Smooth muscle cell (in vitro differentiated cells): ENCODE measurements at regions not wholly inside any gene's neighbourhood (a gene's known extent, or its start where the extent isn't known, plus 50 kb on each side); places are given as distances from the start of the nearest gene placed in this dataset.

Source experiments
- DNase-seq: peaks from one replicate; lab custom pipeline; 2025; ENCODE audit not compliant: unreplicated experiment; lab: John Stamatoyannopoulos, UW
- H2AFZ ChIP-seq: fragments of 200-600 bp; sonication (generic); 2 replicates; pipeline ENCODE4 v1.6.0; 2016; ENCODE audit warnings: antibody characterized with exemption, low read depth, mild to moderate bottlenecking
- H3F3A ChIP-seq: fragments of 200-600 bp; sonication (generic); 2 replicates; pipeline ENCODE4 v1.6.0; 2017; ENCODE audit warnings: antibody characterized with exemption, low read depth
- H3K27ac ChIP-seq: fragments of 200-600 bp; sonication (generic); 2 replicates; pipeline ENCODE4 v1.5.1; 2016; ENCODE audit warnings: low read depth, mild to moderate bottlenecking
- H3K27me3 ChIP-seq: fragments of 200-600 bp; sonication (generic); 2 replicates; pipeline ENCODE4 v1.6.1; 2016; ENCODE audit warnings: low read depth, mild to moderate bottlenecking
- H3K36me3 ChIP-seq: fragments of 200-600 bp; sonication (generic); 2 replicates; pipeline ENCODE4 v1.5.1; 2016; ENCODE audit warnings: low read depth
- H3K4me1 ChIP-seq: fragments of 200-600 bp; sonication (generic); 2 replicates; pipeline ENCODE4 v1.5.1; 2016; ENCODE audit warnings: low read depth
- H3K4me2 ChIP-seq: fragments of 200-600 bp; sonication (generic); 2 replicates; pipeline ENCODE4 v1.6.0; 2016; ENCODE audit warnings: mild to moderate bottlenecking
- H3K4me3 ChIP-seq: fragments of 200-600 bp; sonication (generic); 2 replicates; pipeline ENCODE4 v1.5.1; 2016; ENCODE audit warnings: mild to moderate bottlenecking
- H3K79me2 ChIP-seq: fragments of 200-600 bp; sonication (generic); 2 replicates; pipeline ENCODE4 v1.6.0; 2016; ENCODE audit warnings: low read depth, mild to moderate bottlenecking
- H3K9ac ChIP-seq: fragments of 200-600 bp; sonication (generic); 2 replicates; pipeline ENCODE4 v1.6.0; 2016; ENCODE audit warnings: low read depth
- H3K9me3 ChIP-seq: fragments of 200-600 bp; sonication (generic); replicated peaks from 2 replicates; pipeline ENCODE4 v1.5.1; 2016; ENCODE audit warnings: low read depth
- H4K20me1 ChIP-seq: fragments of 200-600 bp; sonication (generic); 2 replicates; pipeline ENCODE4 v1.6.0; 2016; ENCODE audit warnings: low read depth
- WGBS: methylation state at CpG from one replicate; pipeline ENCODE4 v1.1.7; 2016; ENCODE audit warnings: low lambda C conversion rate; 5-methylcytosine and 5-hydroxymethylcytosine counted together
- TF ChIP-seq, protein P1 (sequence below): fragments of 200-600 bp; sonication (generic); IDR thresholded peaks from 2 replicates; pipeline ENCODE4 v1.5.1; 2017; ENCODE audit warnings: borderline replicate concordance, mild to moderate bottlenecking, antibody characterized with exemption; ENCODE audit not compliant: insufficient read depth, poor library complexity, severe bottlenecking

DNA sequence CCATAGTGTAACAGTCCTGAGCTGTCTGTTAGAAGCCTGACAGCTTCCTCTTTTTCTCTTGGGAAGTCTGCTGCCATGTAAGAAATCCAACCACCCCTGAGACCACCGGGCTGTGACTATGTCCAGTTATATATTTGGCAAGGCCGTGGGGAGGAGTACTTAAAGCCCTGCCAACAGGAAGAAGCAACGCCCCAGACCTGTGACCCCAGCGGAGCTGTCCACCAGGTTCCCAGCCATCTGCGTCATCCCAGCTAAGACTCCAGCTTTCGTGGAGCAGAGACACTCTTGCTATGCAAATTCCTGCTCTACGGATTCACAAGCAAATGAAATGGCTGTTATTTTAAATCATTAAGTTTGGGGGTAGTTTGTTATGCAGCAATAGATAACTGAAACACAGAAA lies 417.3 kb downstream of the TLE4 start:
- Histone ChIP-seq H3K9ac (no peak overlapping the region), H3K27ac (no peak overlapping the region), H3K4me2 (no peak overlapping the region), H3K4me3 (no peak overlapping the region), H3K79me2 (no peaks in the 10 kb centered on the region), H3K36me3 (no peaks in the 10 kb centered on the region), H3K9me3 (no peaks in the 10 kb centered on the region), H3K4me1 (peaks cover 5% of the 10 kb centered on the region), H4K20me1 (no peaks in the 10 kb centered on the region), H3K27me3 (no peaks in the 10 kb centered on the region), H3F3A (no peaks in the 10 kb centered on the region), H2AFZ (no peak overlapping the region)
- WGBS, result 76% methylated on average over 7 of the region's 7 CpGs
- DNase-seq, result no peak
- TF ChIP-seq, protein P1, sequence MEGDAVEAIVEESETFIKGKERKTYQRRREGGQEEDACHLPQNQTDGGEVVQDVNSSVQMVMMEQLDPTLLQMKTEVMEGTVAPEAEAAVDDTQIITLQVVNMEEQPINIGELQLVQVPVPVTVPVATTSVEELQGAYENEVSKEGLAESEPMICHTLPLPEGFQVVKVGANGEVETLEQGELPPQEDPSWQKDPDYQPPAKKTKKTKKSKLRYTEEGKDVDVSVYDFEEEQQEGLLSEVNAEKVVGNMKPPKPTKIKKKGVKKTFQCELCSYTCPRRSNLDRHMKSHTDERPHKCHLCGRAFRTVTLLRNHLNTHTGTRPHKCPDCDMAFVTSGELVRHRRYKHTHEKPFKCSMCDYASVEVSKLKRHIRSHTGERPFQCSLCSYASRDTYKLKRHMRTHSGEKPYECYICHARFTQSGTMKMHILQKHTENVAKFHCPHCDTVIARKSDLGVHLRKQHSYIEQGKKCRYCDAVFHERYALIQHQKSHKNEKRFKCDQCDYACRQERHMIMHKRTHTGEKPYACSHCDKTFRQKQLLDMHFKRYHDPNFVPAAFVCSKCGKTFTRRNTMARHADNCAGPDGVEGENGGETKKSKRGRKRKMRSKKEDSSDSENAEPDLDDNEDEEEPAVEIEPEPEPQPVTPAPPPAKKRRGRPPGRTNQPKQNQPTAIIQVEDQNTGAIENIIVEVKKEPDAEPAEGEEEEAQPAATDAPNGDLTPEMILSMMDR, result no peak

DNA sequence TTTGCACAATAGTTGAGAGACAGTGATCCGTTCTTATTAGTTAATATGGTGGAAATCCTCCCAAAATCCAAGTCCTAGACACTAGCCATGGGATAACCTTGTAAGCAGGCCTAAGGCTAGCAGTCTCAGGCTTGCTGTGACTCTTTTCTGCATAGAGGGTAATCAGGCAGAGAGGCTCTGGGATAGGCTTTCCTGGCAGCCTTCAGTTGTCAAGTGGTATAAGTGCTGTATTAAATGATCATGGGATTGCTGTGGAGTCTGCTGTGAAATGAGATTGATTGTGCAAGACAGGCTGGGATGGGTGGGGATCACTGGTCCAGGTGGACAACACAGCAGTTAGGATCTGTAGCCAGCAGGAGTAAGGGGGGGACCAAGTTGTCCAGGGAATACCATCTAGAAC lies 416.4 kb downstream of the TLE4 start:
- Histone ChIP-seq H3F3A (no peaks in the 10 kb centered on the region), H3K4me1 (peaks cover 5% of the 10 kb centered on the region), H2AFZ (no peak overlapping the region), H3K27me3 (no peaks in the 10 kb centered on the region), H3K79me2 (no peaks in the 10 kb centered on the region), H3K36me3 (no peaks in the 10 kb centered on the region), H4K20me1 (no peaks in the 10 kb centered on the region), H3K27ac (no peak overlapping the region), H3K9ac (no peak overlapping the region), H3K4me2 (no peak overlapping the region), H3K9me3 (no peaks in the 10 kb centered on the region), H3K4me3 (no peak overlapping the region)
- TF ChIP-seq, protein P1, result no peak
- DNase-seq, result no peak
- 97% methylated on average over 1 of the region's 1 CpG for WGBS

DNA sequence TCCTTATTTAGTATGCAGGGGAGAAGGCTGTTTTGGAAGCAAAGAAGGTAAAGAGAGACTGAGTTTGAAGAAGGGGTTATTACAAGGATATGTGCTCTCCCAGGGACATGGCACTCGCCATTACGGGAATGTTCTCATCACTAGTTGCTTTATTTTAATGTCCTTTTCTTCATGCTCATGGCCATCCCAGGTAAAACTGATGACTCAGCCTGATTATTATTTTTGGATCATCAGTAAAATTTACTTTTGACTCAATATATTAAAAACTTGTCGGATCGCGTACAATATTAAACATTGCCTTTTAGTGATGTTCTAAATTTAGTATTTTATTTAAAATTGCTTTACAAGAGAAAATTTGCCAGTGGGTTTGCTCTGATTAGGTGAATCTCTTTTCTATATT lies 414.7 kb downstream of the TLE4 start:
- no peak overlapping the region for H3K4me2 ChIP-seq
- H3K9me3 ChIP-seq, result no peaks in the 10 kb centered on the region
- H3K4me1 ChIP-seq, result peaks cover 5% of the 10 kb centered on the region
- no peaks in the 10 kb centered on the region for H4K20me1 ChIP-seq
- no peaks in the 10 kb centered on the region for H3K27me3 ChIP-seq
- no peak overlapping the region for H3K9ac ChIP-seq
- H3K36me3 ChIP-seq, result no peaks in the 10 kb centered on the region
- TF ChIP-seq, protein P1, result no peak
- no peak overlapping the region for H3K4me3 ChIP-seq
- no peak for DNase-seq
- H3K79me2 ChIP-seq, result no peaks in the 10 kb centered on the region
- no peak overlapping the region for H3K27ac ChIP-seq
- H3F3A ChIP-seq, result no peaks in the 10 kb centered on the region
- H2AFZ ChIP-seq, result no peak overlapping the region
- 97% methylated on average over 5 of the region's 5 CpGs for WGBS

DNA sequence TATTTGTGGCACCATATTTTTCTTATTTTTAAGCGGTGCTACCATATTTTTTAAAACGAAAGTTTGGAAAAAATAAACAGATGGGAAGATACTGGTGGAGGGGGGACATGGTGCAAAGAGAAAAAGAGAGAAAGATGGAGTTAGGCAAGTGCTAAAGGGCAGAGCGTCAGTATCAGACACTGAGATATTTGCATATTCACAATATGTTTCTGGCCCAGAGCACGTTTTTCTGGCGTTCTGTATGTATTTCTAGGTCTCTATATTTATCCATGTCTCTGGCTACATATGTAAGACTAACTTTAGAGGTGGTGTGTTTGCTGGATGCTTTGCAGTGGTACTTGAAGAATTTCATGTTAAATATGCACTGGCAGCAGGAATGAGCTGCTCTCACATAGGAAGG lies 414.0 kb downstream of the TLE4 start:
- TF ChIP-seq, protein P1, result no peak
- no peak overlapping the region for H3K27ac ChIP-seq
- no peaks in the 10 kb centered on the region for H4K20me1 ChIP-seq
- H3K9ac ChIP-seq, result no peak overlapping the region
- H3K4me3 ChIP-seq, result no peak overlapping the region
- H3K36me3 ChIP-seq, result no peaks in the 10 kb centered on the region
- H3K4me1 ChIP-seq, result peaks cover 5% of the 10 kb centered on the region
- H3K79me2 ChIP-seq, result no peaks in the 10 kb centered on the region
- no peak overlapping the region for H3K4me2 ChIP-seq
- no peak overlapping the region for H2AFZ ChIP-seq
- DNase-seq, result no peak
- H3K27me3 ChIP-seq, result no peaks in the 10 kb centered on the region
- no peaks in the 10 kb centered on the region for H3F3A ChIP-seq
- no peaks in the 10 kb centered on the region for H3K9me3 ChIP-seq
- WGBS, result 83% methylated on average over 5 of the region's 5 CpGs
